NB4 (cell line): ENCODE measurements at regions not wholly inside any gene's neighbourhood (a gene's known extent, or its start where the extent isn't known, plus 50 kb on each side); places are given as distances from the start of the nearest gene placed in this dataset.

Experiments used
- CTCF ChIP-seq: IDR thresholded peaks from one replicate; pipeline ENCODE4 v1.5.1; 2012; ENCODE audit warnings: low read depth, low read length
- MAX ChIP-seq: IDR thresholded peaks from 2 replicates; pipeline ENCODE4 v1.6.1; 2011; ENCODE audit warnings: low read depth, low read length
- POLR2A ChIP-seq: IDR thresholded peaks from 2 replicates; pipeline ENCODE4 v1.6.1; 2011; ENCODE audit warnings: mild to moderate bottlenecking; ENCODE audit not compliant: insufficient read length; ENCODE audit errors: extremely low read depth

- TF ChIP-seq CTCF (no peak), POLR2A (no peak), MAX (no peak)
These were observed 109.2 kb upstream of the ROBO2 start for GRCh38 chr3:76930712-76931111.
